Activated T-helper 2 cell treated with anti-CD3 and anti-CD28 coated beads, Interferon-gamma antibody, Interleukin-2, Interleukin-4, amounts not matched to agents 10 μg/mL and 5 μg/mL and 100 μg/mL, durations not matched to agents 14 hours and 24 hours and 36 hours (primary cell): ENCODE measurements at regions not wholly inside any gene's neighbourhood (a gene's known extent, or its start where the extent isn't known, plus 50 kb on each side); places are given as distances from the start of the nearest gene placed in this dataset.

Source experiments
- DNase-seq: peaks from one replicate; pipeline ENCODE4 v3.0.0; 2021; ENCODE audit warnings: low spot score
- H3K27ac Mint-ChIP-seq: one replicate; pipeline ENCODE4 v1.8.0; 2021; ENCODE audit warnings: mixed read lengths
- H3K27me3 Mint-ChIP-seq: one replicate; pipeline ENCODE4 v1.8.0; 2021; ENCODE audit warnings: low read depth, mixed read lengths
- H3K36me3 Mint-ChIP-seq: one replicate; pipeline ENCODE4 v1.8.0; 2021; ENCODE audit warnings: low read depth, mixed read lengths
- H3K4me1 Mint-ChIP-seq: one replicate; pipeline ENCODE4 v1.8.0; 2021; ENCODE audit warnings: low read depth, mixed read lengths
- H3K4me3 Mint-ChIP-seq: one replicate; pipeline ENCODE4 v1.8.0; 2021; ENCODE audit warnings: low read depth, mild to moderate bottlenecking, moderate library complexity, mixed read lengths
- H3K9me3 Mint-ChIP-seq: one replicate; pipeline ENCODE4 v1.8.0; 2021; ENCODE audit warnings: mixed read lengths
- intact Hi-C: fragments of 100-400 bp; cut with micrococcal nuclease; formaldehyde crosslinking; loops from one replicate; pipeline ENCODE4 v1.15.1; 2023

DNA sequence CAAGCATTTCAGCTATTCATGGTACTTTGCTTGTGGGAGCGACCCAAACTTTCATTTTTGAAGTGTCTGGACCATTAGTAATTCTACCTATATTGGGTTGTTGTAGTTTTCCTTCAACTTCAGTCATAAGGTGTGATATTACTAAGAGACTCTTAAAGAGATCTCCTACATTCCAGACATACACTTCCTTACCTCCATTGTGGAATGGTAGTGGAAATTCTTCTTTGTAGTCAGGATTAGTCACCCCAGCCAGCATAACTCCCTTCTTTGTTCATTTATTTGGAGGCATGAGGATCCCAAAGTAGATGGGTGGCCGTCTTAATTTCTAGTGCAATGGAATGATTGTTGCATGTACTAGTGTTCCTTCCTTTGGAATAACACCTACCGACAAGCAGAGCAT lies 991.4 kb downstream of the ARAP2 start:
- no peaks in the 10 kb centered on the region for H3K9me3 Mint-ChIP-seq
- intact Hi-C loops: no loop called here
- no peaks in the 10 kb centered on the region for H3K4me1 Mint-ChIP-seq
- no peak overlapping the region for H3K27ac Mint-ChIP-seq
- no peaks in the 10 kb centered on the region for H3K27me3 Mint-ChIP-seq
- H3K36me3 Mint-ChIP-seq: no peaks in the 10 kb centered on the region
- DNase-seq: no peak
- H3K4me3 Mint-ChIP-seq: no peak overlapping the region

DNA sequence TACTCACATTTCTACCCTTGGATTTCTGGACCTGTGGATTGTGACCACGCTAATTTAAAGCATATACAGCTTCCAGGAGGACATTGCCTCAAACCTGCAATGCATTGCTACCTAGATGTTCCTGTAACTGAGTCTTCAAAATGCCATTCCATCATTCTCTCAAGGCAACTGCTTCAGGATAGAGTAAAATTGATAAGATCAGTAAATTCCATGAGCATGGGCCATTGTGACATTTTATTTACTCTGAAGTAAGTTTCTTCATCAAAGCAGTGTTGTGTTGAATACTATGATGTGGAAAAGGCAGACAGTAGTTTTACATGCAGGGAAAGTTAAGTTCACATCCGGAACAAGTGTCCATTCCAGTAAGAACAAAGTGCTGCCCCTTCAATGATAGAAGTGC lies 991.0 kb downstream of the ARAP2 start:
- intact Hi-C loops: no loop called here
- no peak overlapping the region for H3K27ac Mint-ChIP-seq
- no peaks in the 10 kb centered on the region for H3K27me3 Mint-ChIP-seq
- no peak overlapping the region for H3K4me3 Mint-ChIP-seq
- H3K36me3 Mint-ChIP-seq: no peaks in the 10 kb centered on the region
- no peaks in the 10 kb centered on the region for H3K9me3 Mint-ChIP-seq
- no peak for DNase-seq
- no peaks in the 10 kb centered on the region for H3K4me1 Mint-ChIP-seq

DNA sequence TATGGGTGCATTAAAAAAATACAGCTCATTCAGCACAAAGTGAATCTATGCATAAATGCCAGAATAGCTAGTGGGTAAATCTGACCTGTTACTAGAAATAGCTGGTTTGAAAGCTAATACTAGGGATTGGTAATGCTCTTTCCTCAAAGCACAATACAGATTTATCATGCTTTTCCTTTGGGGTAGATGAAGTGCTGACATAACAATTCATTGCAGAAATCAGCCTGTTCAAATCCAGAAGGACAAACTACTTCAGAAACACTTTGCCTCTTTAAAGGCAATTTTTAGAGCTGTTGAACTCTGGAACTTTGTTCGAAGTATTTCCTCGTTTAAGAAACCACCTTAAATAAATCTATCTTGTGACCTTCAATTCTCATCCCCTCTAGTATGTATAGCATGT lies 957.9 kb downstream of the ARAP2 start:
- DNase-seq: no peak
- Mint-ChIP-seq H3K27me3 (no peaks in the 10 kb centered on the region), H3K4me3 (no peak overlapping the region), H3K27ac (no peak overlapping the region), H3K9me3 (peaks cover 12% of the 10 kb centered on the region), H3K4me1 (no peaks in the 10 kb centered on the region), H3K36me3 (no peaks in the 10 kb centered on the region)
- intact Hi-C loops: no loop called here

DNA sequence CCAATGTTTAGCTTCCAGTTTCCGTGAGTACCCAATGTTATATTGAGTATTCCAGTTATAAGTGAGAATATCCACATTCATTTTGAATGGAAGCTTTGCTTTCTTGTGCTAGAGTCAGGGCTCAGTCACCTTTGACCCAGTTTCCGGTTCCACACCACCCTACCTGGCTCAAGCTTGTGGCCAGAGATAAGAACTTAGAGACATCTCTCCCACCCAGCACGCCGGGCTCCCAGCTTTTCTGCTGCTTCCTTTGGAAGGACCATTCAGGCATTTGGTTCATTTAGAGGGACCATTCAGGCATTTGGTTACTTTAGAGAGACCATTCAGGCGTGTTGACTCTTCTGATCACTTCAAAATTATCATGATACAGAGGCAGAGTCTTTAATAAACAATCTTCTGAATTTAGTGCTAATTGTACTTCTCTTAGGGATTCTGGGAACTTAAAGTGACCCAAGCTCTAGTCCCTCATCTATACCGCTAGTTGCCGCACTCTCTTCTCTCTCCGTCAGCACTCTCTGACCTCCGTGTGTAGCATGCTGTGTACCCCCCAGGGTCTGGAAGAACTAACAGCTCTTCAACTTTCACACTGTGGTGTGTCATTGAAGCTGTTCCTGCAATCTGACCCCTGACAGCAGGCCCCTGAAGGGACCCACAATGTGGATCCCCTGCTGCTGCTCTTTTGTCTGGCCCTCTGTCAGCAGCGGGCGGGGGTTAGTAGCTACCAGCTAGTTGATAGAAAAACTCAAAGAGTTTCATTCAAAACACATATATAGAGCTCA lies 943.1 kb downstream of the ARAP2 start:
- DNase-seq: no peak
- intact Hi-C loops: no loop called here
- H3K9me3 Mint-ChIP-seq: peaks cover 4% of the 10 kb centered on the region
- H3K36me3 Mint-ChIP-seq: no peaks in the 10 kb centered on the region
- no peak overlapping the region for H3K27ac Mint-ChIP-seq
- no peaks in the 10 kb centered on the region for H3K27me3 Mint-ChIP-seq
- no peak overlapping the region for H3K4me3 Mint-ChIP-seq
- no peaks in the 10 kb centered on the region for H3K4me1 Mint-ChIP-seq

DNA sequence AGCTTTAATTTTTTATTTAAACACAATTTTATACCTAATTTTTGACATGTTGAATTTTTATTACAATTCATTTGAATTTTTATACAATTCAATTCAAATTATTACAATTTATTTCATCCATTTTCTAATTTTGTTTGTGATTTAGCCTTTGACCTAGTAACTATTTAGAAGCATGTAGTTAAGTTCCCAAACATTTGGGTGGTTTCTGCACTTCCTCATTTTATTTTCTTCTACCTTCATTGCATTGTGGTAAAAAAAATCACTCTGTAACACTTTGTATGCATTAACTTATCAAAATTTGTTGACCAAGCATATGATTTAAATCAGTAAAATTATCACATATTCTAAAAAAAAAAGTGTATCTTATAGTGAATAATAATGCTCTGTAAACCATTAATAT lies 928.9 kb downstream of the ARAP2 start:
- H3K4me3 Mint-ChIP-seq: no peak overlapping the region
- H3K9me3 Mint-ChIP-seq: peaks cover 11% of the 10 kb centered on the region
- no peak overlapping the region for H3K27ac Mint-ChIP-seq
- intact Hi-C loops: no loop called here
- DNase-seq: no peak
- no peaks in the 10 kb centered on the region for H3K36me3 Mint-ChIP-seq
- no peaks in the 10 kb centered on the region for H3K27me3 Mint-ChIP-seq
- no peaks in the 10 kb centered on the region for H3K4me1 Mint-ChIP-seq

DNA sequence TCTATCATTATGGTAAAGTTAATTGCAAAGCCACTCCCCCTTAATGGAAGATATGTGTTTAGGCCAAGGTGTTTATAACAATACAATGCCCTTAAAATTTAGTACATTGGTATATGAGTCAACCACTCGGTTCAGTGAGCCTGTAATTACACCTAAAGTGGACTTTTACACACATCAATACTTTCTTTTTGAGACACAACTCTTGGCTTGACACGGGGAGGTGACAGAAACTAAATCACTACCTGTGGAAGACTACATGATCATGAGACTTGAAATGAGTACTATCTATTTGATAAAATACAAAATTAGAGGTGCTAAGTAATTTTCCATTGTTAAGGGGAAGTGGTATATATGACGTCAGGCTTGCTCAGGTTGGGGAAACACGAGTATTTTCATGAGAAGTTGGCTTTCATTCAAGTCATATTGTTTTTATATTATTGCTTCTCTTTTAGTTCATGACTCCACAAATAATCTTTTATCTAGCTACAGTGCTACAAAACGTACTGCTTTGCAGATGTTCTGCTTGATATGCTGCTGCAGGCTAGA lies 918.3 kb downstream of the ARAP2 start:
- no peak overlapping the region for H3K27ac Mint-ChIP-seq
- no peaks in the 10 kb centered on the region for H3K36me3 Mint-ChIP-seq
- H3K4me1 Mint-ChIP-seq: no peaks in the 10 kb centered on the region
- H3K27me3 Mint-ChIP-seq: no peaks in the 10 kb centered on the region
- DNase-seq: no peak
- peaks cover 19% of the 10 kb centered on the region for H3K9me3 Mint-ChIP-seq
- no peak overlapping the region for H3K4me3 Mint-ChIP-seq
- intact Hi-C loops: no loop called here

DNA sequence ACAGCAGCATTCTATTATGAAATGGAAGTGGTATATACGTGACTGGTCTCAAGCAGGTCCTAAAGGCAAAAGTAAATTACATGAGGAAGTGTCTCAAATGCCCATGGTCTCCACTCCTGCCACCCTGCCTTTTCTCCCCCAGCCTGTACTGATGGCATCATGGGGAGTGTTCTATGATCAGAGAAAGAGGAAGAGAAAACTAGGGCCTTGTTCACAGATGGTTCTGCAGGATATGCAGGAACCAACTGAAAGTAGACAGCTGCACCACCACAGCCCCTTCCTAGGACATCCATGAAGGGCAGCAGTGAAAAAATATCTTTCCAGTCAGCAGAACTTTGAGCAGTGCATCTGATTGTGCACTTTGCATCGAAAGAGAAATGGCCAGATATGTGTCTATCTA lies 901.5 kb downstream of the ARAP2 start:
- no peak overlapping the region for H3K4me3 Mint-ChIP-seq
- no peaks in the 10 kb centered on the region for H3K27me3 Mint-ChIP-seq
- DNase-seq: no peak
- intact Hi-C loops: no loop called here
- H3K9me3 Mint-ChIP-seq: peaks cover 15% of the 10 kb centered on the region
- H3K36me3 Mint-ChIP-seq: no peaks in the 10 kb centered on the region
- H3K27ac Mint-ChIP-seq: no peak overlapping the region
- no peaks in the 10 kb centered on the region for H3K4me1 Mint-ChIP-seq

DNA sequence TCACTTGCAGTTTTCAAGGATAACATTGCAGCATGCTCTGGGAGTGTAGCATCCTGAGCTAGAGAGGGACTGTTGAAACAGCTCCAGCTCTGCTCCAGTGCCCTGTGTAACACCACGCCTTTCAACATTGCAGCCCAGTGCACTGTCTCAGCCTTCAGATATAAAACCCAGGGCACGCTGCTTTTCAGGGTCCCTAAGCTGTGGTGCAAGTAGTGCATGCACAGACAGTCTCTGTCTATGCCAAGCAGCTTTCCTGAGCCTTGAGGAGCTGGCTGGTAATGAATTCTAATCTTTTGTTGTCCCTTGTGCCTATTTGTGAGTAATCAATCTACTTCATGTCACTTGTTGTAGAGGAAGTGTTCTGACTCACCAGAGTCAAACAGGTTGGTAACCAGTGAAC lies 897.0 kb downstream of the ARAP2 start:
- Mint-ChIP-seq H3K36me3 (no peaks in the 10 kb centered on the region), H3K4me1 (no peaks in the 10 kb centered on the region), H3K27me3 (no peaks in the 10 kb centered on the region), H3K27ac (no peak overlapping the region), H3K9me3 (peaks cover 46% of the 10 kb centered on the region), H3K4me3 (no peak overlapping the region)
- no peak for DNase-seq
- intact Hi-C loops: no loop called here

DNA sequence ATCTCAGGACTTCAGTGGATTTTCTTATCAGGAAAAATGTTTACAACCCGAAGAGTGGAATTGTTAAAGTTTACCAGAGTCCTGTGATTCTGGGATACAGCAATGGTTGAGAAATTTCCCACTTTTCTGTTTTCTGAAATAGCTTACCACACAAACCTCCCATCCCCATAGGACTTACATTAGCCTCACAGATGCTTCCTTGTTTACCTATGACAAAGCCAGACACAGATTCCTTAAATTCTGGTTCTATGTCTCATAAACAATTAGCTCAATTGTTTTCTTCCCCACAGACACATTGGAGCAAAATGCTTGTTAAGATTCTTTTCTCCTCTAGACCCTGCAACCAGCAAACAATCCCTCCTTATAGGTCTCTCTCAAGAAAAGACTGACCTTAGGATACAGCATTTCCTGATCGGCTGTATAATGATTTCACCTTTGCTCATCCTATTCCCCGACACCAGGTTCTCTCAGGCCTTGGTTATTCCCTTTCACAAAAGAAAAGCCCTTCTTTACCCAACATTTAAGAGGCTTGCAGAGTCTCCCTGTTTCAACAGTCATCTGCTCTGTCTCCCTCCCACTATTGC lies 886.2 kb downstream of the ARAP2 start:
- Mint-ChIP-seq H3K4me1 (no peaks in the 10 kb centered on the region), H3K27ac (no peak overlapping the region)

DNA sequence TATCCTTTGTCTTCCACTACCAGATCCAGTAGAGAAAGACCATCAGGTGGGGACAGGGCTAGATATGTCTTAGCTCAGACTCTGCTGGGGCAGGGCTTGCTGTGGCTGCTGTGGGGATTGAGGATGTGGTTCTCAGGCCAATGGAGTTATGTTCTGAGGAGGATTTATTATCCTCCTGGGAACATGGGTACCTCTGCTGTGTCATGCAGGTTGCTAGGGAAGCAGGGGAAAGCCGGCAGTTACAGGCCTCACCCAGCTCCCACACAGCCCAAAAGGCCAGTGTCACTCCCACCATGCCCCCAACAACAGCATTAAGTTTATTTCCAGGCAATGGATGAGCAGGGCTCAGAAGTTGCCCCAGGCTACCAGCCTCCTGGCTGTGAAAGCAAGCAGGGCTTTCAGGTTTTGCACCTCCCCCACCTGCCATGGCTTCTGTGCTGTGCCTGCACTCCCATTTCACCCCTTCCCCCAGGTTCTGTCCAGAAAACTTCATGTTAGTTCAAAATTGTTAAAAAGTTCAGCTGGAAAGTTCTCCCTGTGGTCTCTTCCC lies 879.9 kb downstream of the ARAP2 start:
- Mint-ChIP-seq H3K36me3 (no peaks in the 10 kb centered on the region), H3K4me1 (no peaks in the 10 kb centered on the region), H3K9me3 (peaks cover 38% of the 10 kb centered on the region), H3K27me3 (no peaks in the 10 kb centered on the region), H3K27ac (no peak overlapping the region), H3K4me3 (no peak overlapping the region)
- intact Hi-C loops: no loop called here
- DNase-seq: no peak

More for the DNA sequence above, 886.2 kb downstream of the ARAP2 start:
- intact Hi-C loops: no loop called here
- Mint-ChIP-seq H3K36me3 (no peaks in the 10 kb centered on the region), H3K27me3 (no peaks in the 10 kb centered on the region), H3K9me3 (peaks cover 27% of the 10 kb centered on the region), H3K4me3 (no peak overlapping the region)
- no peak for DNase-seq

DNA sequence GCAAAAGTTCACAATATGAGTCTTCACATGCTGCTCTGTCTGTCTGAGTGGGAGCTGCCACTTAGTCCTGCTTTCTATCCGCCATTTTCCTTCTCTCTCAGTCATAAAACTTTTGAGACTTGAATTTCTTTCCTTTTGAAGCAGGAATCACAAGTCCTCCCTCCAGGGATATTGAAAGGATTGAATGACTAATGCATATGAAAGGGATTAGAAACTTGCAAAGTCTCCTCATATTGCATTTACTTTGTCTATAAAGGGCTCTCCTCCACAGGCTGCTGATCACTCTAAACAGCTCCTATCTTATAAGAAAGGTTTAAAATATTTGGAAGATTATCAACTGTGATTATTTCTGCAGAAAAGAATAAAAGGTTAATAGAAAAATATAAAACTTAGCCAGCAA lies 879.1 kb downstream of the ARAP2 start:
- DNase-seq: no peak
- Mint-ChIP-seq H3K27ac (no peak overlapping the region), H3K27me3 (no peaks in the 10 kb centered on the region), H3K9me3 (peaks cover 43% of the 10 kb centered on the region), H3K4me1 (no peaks in the 10 kb centered on the region), H3K36me3 (no peaks in the 10 kb centered on the region), H3K4me3 (no peak overlapping the region)
- intact Hi-C loops: no loop called here

DNA sequence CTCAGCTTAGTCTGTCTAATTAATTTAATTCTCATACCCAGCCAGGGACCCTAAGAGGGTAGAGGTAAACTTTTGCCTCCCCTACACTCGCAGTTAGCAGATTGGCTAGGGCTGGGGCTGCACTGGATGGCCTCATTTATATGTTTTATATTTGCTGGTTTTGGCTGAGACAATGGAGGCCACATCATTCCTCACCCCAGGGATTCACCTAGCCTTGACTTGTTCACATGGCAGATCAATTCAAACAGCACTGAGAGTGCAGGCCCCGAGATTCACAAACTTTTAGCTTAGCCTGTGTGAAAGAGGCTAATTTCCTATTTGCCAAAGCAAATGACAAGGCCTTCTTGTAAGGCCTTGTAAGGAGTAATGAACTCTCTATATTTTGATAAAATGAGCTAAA lies 844.4 kb downstream of the ARAP2 start:
- H3K4me1 Mint-ChIP-seq: no peaks in the 10 kb centered on the region
- no peaks in the 10 kb centered on the region for H3K27me3 Mint-ChIP-seq
- no peak for DNase-seq
- H3K9me3 Mint-ChIP-seq: peaks cover 3% of the 10 kb centered on the region
- H3K27ac Mint-ChIP-seq: no peak overlapping the region
- no peaks in the 10 kb centered on the region for H3K36me3 Mint-ChIP-seq
- intact Hi-C loops: no loop called here
- no peak overlapping the region for H3K4me3 Mint-ChIP-seq

DNA sequence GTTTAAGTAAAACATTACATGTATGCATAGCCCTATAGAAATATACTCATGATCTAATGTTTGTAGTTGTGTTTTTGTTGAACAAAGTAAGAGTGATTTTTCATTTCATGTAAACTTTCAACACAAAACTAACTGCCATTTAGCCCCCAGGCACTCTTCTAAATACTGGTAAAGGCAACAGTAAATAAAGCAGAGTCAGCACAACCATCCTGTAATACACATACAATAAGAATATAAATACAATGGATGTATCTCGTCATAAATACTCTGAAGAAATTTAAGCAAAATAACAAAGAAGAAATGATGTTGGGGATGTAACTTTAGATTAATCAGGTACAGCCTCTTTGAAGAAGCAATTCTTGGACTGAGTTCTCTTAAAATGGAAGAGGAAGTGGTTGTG lies 821.2 kb downstream of the ARAP2 start:
- Mint-ChIP-seq H3K4me3 (no peak overlapping the region), H3K4me1 (no peaks in the 10 kb centered on the region), H3K9me3 (no peaks in the 10 kb centered on the region), H3K27ac (no peak overlapping the region), H3K27me3 (no peaks in the 10 kb centered on the region), H3K36me3 (no peaks in the 10 kb centered on the region)
- intact Hi-C loops: no loop called here
- no peak for DNase-seq
